Breast epithelium (tissue), 3 donors: ENCODE measurements at regions not wholly inside any gene's neighbourhood (a gene's known extent, or its start where the extent isn't known, plus 50 kb on each side); places are given as distances from the start of the nearest gene placed in this dataset.

Source experiments
- POLR2A ChIP-seq: fragments of 450-650 bp; IDR thresholded peaks from one replicate; pipeline ENCODE4 v1.6.1; 2016; ENCODE audit warnings: antibody characterized with exemption, mild to moderate bottlenecking, moderate library complexity
- POLR2AphosphoS5 ChIP-seq, 3 donors: sonication (generic); formaldehyde crosslinking; IDR thresholded peaks; one replicate each; pipeline ENCODE4 v1.6.1; 2017; ENCODE audit warnings: antibody characterized with exemption in 3 of 3
- TF ChIP-seq, protein P1 (sequence below), 3 donors: fragments of 450-650 bp; IDR thresholded peaks; one replicate each; pipeline ENCODE4 v1.5.1; 2016 to 2017; ENCODE audit warnings: antibody characterized with exemption in 3 of 3, mild to moderate bottlenecking in 3 of 3, moderate library complexity in 3 of 3

DNA sequence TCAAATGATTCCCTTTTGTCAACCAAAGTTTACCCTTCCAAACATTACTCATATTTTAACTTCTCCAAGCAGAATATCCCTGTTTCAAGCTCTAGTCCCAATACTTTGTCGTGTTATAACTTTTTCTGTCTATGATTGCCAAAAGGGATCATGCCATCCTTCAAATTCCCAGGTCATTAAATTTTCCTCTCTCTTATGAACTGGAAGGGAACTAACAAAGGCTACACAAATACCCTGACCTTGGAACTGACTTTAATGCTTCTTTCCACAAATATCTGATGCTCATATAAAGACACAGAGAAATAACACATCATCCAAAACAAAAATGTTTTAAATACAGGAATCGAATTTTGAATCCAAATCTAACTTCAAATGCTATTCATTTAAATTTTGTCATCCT lies 1352.7 kb downstream of the CDH11 start:
- TF ChIP-seq POLR2AphosphoS5 (IDR thresholded peaks at IDR 0.05) (no peak), POLR2A (no peak)
- TF ChIP-seq, protein P1, sequence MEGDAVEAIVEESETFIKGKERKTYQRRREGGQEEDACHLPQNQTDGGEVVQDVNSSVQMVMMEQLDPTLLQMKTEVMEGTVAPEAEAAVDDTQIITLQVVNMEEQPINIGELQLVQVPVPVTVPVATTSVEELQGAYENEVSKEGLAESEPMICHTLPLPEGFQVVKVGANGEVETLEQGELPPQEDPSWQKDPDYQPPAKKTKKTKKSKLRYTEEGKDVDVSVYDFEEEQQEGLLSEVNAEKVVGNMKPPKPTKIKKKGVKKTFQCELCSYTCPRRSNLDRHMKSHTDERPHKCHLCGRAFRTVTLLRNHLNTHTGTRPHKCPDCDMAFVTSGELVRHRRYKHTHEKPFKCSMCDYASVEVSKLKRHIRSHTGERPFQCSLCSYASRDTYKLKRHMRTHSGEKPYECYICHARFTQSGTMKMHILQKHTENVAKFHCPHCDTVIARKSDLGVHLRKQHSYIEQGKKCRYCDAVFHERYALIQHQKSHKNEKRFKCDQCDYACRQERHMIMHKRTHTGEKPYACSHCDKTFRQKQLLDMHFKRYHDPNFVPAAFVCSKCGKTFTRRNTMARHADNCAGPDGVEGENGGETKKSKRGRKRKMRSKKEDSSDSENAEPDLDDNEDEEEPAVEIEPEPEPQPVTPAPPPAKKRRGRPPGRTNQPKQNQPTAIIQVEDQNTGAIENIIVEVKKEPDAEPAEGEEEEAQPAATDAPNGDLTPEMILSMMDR (IDR thresholded peaks at IDR 0.05): no peak
